CD4-positive, alpha-beta T cell treated with Interleukin-1 beta for 1 hour (primary cell): ENCODE measurements at regions not wholly inside any gene's neighbourhood (a gene's known extent, or its start where the extent isn't known, plus 50 kb on each side); places are given as distances from the start of the nearest gene placed in this dataset.

ENCODE experiments used
- DNase-seq, 2 donors: peaks; one replicate each; pipeline ENCODE4 v3.0.0-alpha.2; 2020 to 2022

GRCh38 chr12:41743835-41744234 lies 400.8 kb downstream of the GXYLT1 start:
- no peak for DNase-seq

- no peak for DNase-seq
Observed at GRCh38 chr12:41739066-41739465, 405.6 kb downstream of the GXYLT1 start.

- DNase-seq: no peak
Observed at GRCh38 chr12:41737423-41737822, 407.3 kb downstream of the GXYLT1 start.

GRCh38 chr12:41736436-41736835 lies 408.2 kb downstream of the GXYLT1 start:
- DNase-seq: no peak

GRCh38 chr12:41731691-41732090 lies 413.0 kb downstream of the GXYLT1 start:
- DNase-seq: no peak

- DNase-seq: no peak
Observed at GRCh38 chr12:41731061-41731460, 413.6 kb downstream of the GXYLT1 start.

- DNase-seq: no peak
Observed at GRCh38 chr12:41724216-41724615, 420.5 kb downstream of the GXYLT1 start.

- no peak for DNase-seq
Observed at GRCh38 chr12:41719214-41719613, 425.5 kb downstream of the GXYLT1 start.

- no peak for DNase-seq
Observed at GRCh38 chr12:41715256-41715655, 429.4 kb downstream of the GXYLT1 start.

- no peak for DNase-seq
Observed at GRCh38 chr12:41709463-41710285, 435.0 kb downstream of the GXYLT1 start.

- DNase-seq: no peak
Observed at GRCh38 chr12:41709012-41709411, 435.7 kb downstream of the GXYLT1 start.

GRCh38 chr12:41706376-41706775 lies 438.3 kb downstream of the GXYLT1 start:
- no peak for DNase-seq

- no peak for DNase-seq
Observed at GRCh38 chr12:41701943-41702601, 442.6 kb downstream of the GXYLT1 start.

- no peak for DNase-seq
Observed at GRCh38 chr12:41700940-41701339, 443.7 kb downstream of the GXYLT1 start.

- DNase-seq: no peak
Observed at GRCh38 chr12:41699658-41700057, 445.0 kb downstream of the GXYLT1 start.

GRCh38 chr12:41697161-41697560 lies 447.5 kb downstream of the GXYLT1 start:
- DNase-seq: no peak

GRCh38 chr12:41684997-41685396 lies 459.7 kb downstream of the GXYLT1 start:
- DNase-seq: peak in 1 of 2 donors; percentile 7

- DNase-seq: no peak
Observed at GRCh38 chr12:41683513-41684240, 461.0 kb downstream of the GXYLT1 start.

- DNase-seq: no peak
Observed at GRCh38 chr12:41683023-41683422, 461.7 kb downstream of the GXYLT1 start.

GRCh38 chr12:41681898-41682297 lies 462.8 kb downstream of the GXYLT1 start:
- DNase-seq: no peak

- no peak for DNase-seq
Observed at GRCh38 chr12:41680155-41680554, 464.5 kb downstream of the GXYLT1 start.

GRCh38 chr12:41663598-41664265 lies 475.6 kb downstream of the PDZRN4 start:
- no peak for DNase-seq

- no peak for DNase-seq
Observed at GRCh38 chr12:41661141-41661765, 473.1 kb downstream of the PDZRN4 start.
